Ishikawa (cell line): ENCODE measurements at regions not wholly inside any gene's neighbourhood (a gene's known extent, or its start where the extent isn't known, plus 50 kb on each side); places are given as distances from the start of the nearest gene placed in this dataset.

Experiments
- CEBPB ChIP-seq: IDR thresholded peaks from 2 replicates; pipeline ENCODE4 v1.6.1; 2012
- CREB1 ChIP-seq: IDR thresholded peaks from 2 replicates; pipeline ENCODE4 v1.6.1; 2012; ENCODE audit warnings: low read depth
- EGR1 ChIP-seq: IDR thresholded peaks from 2 replicates; pipeline ENCODE4 v1.6.1; 2012
- EP300 ChIP-seq: IDR thresholded peaks from 2 replicates; pipeline ENCODE4 v1.6.1; 2012; ENCODE audit warnings: borderline replicate concordance
- FOXM1 ChIP-seq: IDR thresholded peaks from 2 replicates; pipeline ENCODE4 v1.6.1; 2012; ENCODE audit warnings: low read depth, borderline replicate concordance
- MAX ChIP-seq: IDR thresholded peaks from 2 replicates; pipeline ENCODE4 v1.6.1; 2012
- NFIC ChIP-seq: IDR thresholded peaks from 2 replicates; pipeline ENCODE4 v1.6.1; 2012
- RAD21 ChIP-seq: IDR thresholded peaks from 2 replicates; pipeline ENCODE4 v1.6.1; 2012; ENCODE audit warnings: low read depth
- REST ChIP-seq: IDR thresholded peaks from 2 replicates; pipeline ENCODE4 v1.6.1; 2012; ENCODE audit warnings: low read depth, mild to moderate bottlenecking
- TAF1 ChIP-seq: IDR thresholded peaks from 2 replicates; pipeline ENCODE4 v1.6.1; 2012; ENCODE audit warnings: low read depth, mild to moderate bottlenecking
- TCF12 ChIP-seq: IDR thresholded peaks from 2 replicates; pipeline ENCODE4 v1.6.1; 2012; ENCODE audit warnings: low read depth
- TEAD4 ChIP-seq: IDR thresholded peaks from 2 replicates; pipeline ENCODE4 v1.6.1; 2012
- USF1 ChIP-seq: IDR thresholded peaks from 2 replicates; pipeline ENCODE4 v1.6.1; 2012
- YY1 ChIP-seq: IDR thresholded peaks from 2 replicates; pipeline ENCODE4 v1.6.1; 2012; ENCODE audit warnings: low read depth
- ZBTB7A ChIP-seq: IDR thresholded peaks from 2 replicates; pipeline ENCODE4 v1.6.1; 2012; ENCODE audit warnings: low read depth

- TF ChIP-seq YY1 (no peak), RAD21 (no peak), MAX (no peak), EGR1 (no peak), CREB1 (no peak), TCF12 (no peak), NFIC (no peak), USF1 (no peak), TEAD4 (no peak), FOXM1 (no peak), TAF1 (no peak), REST (no peak), EP300 (no peak), ZBTB7A (no peak), CEBPB (no peak)
Observed at GRCh38 chr18:42374961-42375360, 419.9 kb downstream of the PIK3C3 start.

GRCh38 chr18:42392416-42392815 is 437.4 kb downstream of the PIK3C3 start:
- no peak for TF ChIP-seq NFIC
- no peak for TF ChIP-seq REST
- no peak for TF ChIP-seq FOXM1
- TF ChIP-seq RAD21: no peak
- TF ChIP-seq TAF1: no peak
- no peak for TF ChIP-seq CREB1
- no peak for TF ChIP-seq USF1
- TF ChIP-seq CEBPB: no peak
- no peak for TF ChIP-seq EP300
- no peak for TF ChIP-seq TCF12
- TF ChIP-seq MAX: no peak
- TF ChIP-seq EGR1: no peak
- TF ChIP-seq YY1: no peak
- no peak for TF ChIP-seq ZBTB7A
- TF ChIP-seq TEAD4: no peak

- TF ChIP-seq FOXM1: no peak
- TF ChIP-seq TEAD4: no peak
- TF ChIP-seq EP300: no peak
- TF ChIP-seq MAX: no peak
- TF ChIP-seq REST: no peak
- TF ChIP-seq RAD21: no peak
- TF ChIP-seq YY1: no peak
- no peak for TF ChIP-seq USF1
- TF ChIP-seq CEBPB: no peak
- TF ChIP-seq TAF1: no peak
- TF ChIP-seq CREB1: no peak
- no peak for TF ChIP-seq EGR1
Observed at GRCh38 chr18:42392926-42393325, 437.9 kb downstream of the PIK3C3 start.

- no peak for TF ChIP-seq TEAD4
- no peak for TF ChIP-seq FOXM1
- TF ChIP-seq NFIC: no peak
- TF ChIP-seq ZBTB7A: no peak
- TF ChIP-seq YY1: no peak
- no peak for TF ChIP-seq EP300
- TF ChIP-seq USF1: no peak
- no peak for TF ChIP-seq TAF1
- TF ChIP-seq EGR1: no peak
- no peak for TF ChIP-seq CEBPB
Observed at GRCh38 chr18:42394238-42394637, 439.2 kb downstream of the PIK3C3 start.
